ENCODE measurements at regions not wholly inside any gene's neighbourhood (a gene's known extent, or its start where the extent isn't known, plus 50 kb on each side); places are given as distances from the start of the nearest gene placed in this dataset.

- no peak for TF ChIP-seq POLR2A (IDR thresholded peaks at IDR 0.05)
- no peak for TF ChIP-seq POLR2AphosphoS5 (IDR thresholded peaks at IDR 0.05)
- TF ChIP-seq CTCF (IDR thresholded peaks at IDR 0.05) = no peak
These were observed 241.5 kb downstream of the C1orf94 start for GRCh38 chr1:34418166-34418565.

Data from sigmoid colon (tissue), 4 donors.